ENCODE measurements at regions not wholly inside any gene's neighbourhood (a gene's known extent, or its start where the extent isn't known, plus 50 kb on each side); places are given as distances from the start of the nearest gene placed in this dataset.

GRCh38 chr1:227469708-227470107 is 93.6 kb upstream of the ZNF678 start:
- Histone ChIP-seq H2AFZ (ENCODE audit: control insufficient read depth, low read length) (no peak overlapping the region), H3K4me3 (ENCODE audit: control insufficient read depth in 2 of 3, extremely low read depth in 1 of 3, insufficient read depth in 2 of 3, low read depth in 1 of 3, low read length in 3 of 3) (no peak overlapping the region), H3K79me2 (ENCODE audit: control insufficient read depth, insufficient read depth, low read length) (no peaks in the 10 kb centered on the region), H3K9me1 (ENCODE audit: control insufficient read depth, extremely low read depth, insufficient read depth, low read length) (no peaks in the 10 kb centered on the region), H3K36me3 (ENCODE audit: control insufficient read depth in 2 of 2, extremely low read depth in 1 of 2, insufficient read depth in 2 of 2, low read length in 2 of 2) (no peaks in the 10 kb centered on the region), H3K9ac (ENCODE audit: control insufficient read depth, extremely low read depth, insufficient read depth, low read length) (no peak overlapping the region), H3K9me3 (ENCODE audit: control insufficient read depth, low read depth, low read length) (no peaks in the 10 kb centered on the region), H3K27ac (ENCODE audit: control insufficient read depth, insufficient read depth, low read length) (no peak overlapping the region), H3K27me3 (ENCODE audit: control insufficient read depth, extremely low read depth, insufficient read depth, low read length) (peaks cover 12% of the 10 kb centered on the region), H3K4me2 (ENCODE audit: control insufficient read depth, extremely low read depth, insufficient read depth, low read depth, low read length) (no peak overlapping the region), H4K20me1 (ENCODE audit: control insufficient read depth, extremely low read depth, insufficient read depth, low read length) (no peaks in the 10 kb centered on the region), H3K4me1 (ENCODE audit: control insufficient read depth, extremely low read depth, insufficient read depth, low read length) (no peaks in the 10 kb centered on the region)
- FAIRE-seq (no peak), DNase-seq (ENCODE audit: low read depth, low spot score) (no peak)
- TF ChIP-seq CTCF (optimal IDR thresholded peaks at IDR 0.05 in 1 of 3, IDR thresholded peaks at IDR 0.05 in 1 of 3, conservative IDR thresholded peaks at IDR 0.05 in 1 of 3; ENCODE audit: extremely low read depth in 1 of 3, insufficient read depth in 2 of 3, low read length in 3 of 3): no peak
- TF ChIP-seq EZH2 (IDR thresholded peaks at IDR 0.05; ENCODE audit: low read length): no peak
- dilution Hi-C loops (cut with MboI; ENCODE audit: extremely low pct_ligation_motif_present, low sequenced_read_pairs): no loop called here

- TF ChIP-seq CTCF (optimal IDR thresholded peaks at IDR 0.05 in 1 of 3, IDR thresholded peaks at IDR 0.05 in 1 of 3, conservative IDR thresholded peaks at IDR 0.05 in 1 of 3; ENCODE audit: extremely low read depth in 1 of 3, insufficient read depth in 2 of 3, low read length in 3 of 3) (no peak), EZH2 (IDR thresholded peaks at IDR 0.05; ENCODE audit: low read length) (no peak)
- FAIRE-seq: no peak
- no peak for DNase-seq (ENCODE audit: low read depth, low spot score)
- no peaks in the 10 kb centered on the region for H3K9me3 ChIP-seq (ENCODE audit: control insufficient read depth, low read depth, low read length)
- H3K27ac ChIP-seq (ENCODE audit: control insufficient read depth, insufficient read depth, low read length): no peak overlapping the region
- no peaks in the 10 kb centered on the region for H3K36me3 ChIP-seq (ENCODE audit: control insufficient read depth in 2 of 2, extremely low read depth in 1 of 2, insufficient read depth in 2 of 2, low read length in 2 of 2)
- H3K79me2 ChIP-seq (ENCODE audit: control insufficient read depth, insufficient read depth, low read length): no peaks in the 10 kb centered on the region
- no peaks in the 10 kb centered on the region for H4K20me1 ChIP-seq (ENCODE audit: control insufficient read depth, extremely low read depth, insufficient read depth, low read length)
- no peak overlapping the region for H3K4me3 ChIP-seq (ENCODE audit: control insufficient read depth in 2 of 3, extremely low read depth in 1 of 3, insufficient read depth in 2 of 3, low read depth in 1 of 3, low read length in 3 of 3)
- dilution Hi-C loops (cut with MboI; ENCODE audit: extremely low pct_ligation_motif_present, low sequenced_read_pairs): no loop called here
- H3K4me2 ChIP-seq (ENCODE audit: control insufficient read depth, extremely low read depth, insufficient read depth, low read depth, low read length): no peak overlapping the region
- H3K9me1 ChIP-seq (ENCODE audit: control insufficient read depth, extremely low read depth, insufficient read depth, low read length): no peaks in the 10 kb centered on the region
- H2AFZ ChIP-seq (ENCODE audit: control insufficient read depth, low read length): no peak overlapping the region
- H3K9ac ChIP-seq (ENCODE audit: control insufficient read depth, extremely low read depth, insufficient read depth, low read length): no peak overlapping the region
- peaks cover 12% of the 10 kb centered on the region for H3K27me3 ChIP-seq (ENCODE audit: control insufficient read depth, extremely low read depth, insufficient read depth, low read length)
- H3K4me1 ChIP-seq (ENCODE audit: control insufficient read depth, extremely low read depth, insufficient read depth, low read length): no peaks in the 10 kb centered on the region
These were observed 97.2 kb upstream of the ZNF678 start for GRCh38 chr1:227466039-227466645.

Measured in keratinocyte (primary cell).